ENCODE measurements at regions not wholly inside any gene's neighbourhood (a gene's known extent, or its start where the extent isn't known, plus 50 kb on each side); places are given as distances from the start of the nearest gene placed in this dataset.

DNA sequence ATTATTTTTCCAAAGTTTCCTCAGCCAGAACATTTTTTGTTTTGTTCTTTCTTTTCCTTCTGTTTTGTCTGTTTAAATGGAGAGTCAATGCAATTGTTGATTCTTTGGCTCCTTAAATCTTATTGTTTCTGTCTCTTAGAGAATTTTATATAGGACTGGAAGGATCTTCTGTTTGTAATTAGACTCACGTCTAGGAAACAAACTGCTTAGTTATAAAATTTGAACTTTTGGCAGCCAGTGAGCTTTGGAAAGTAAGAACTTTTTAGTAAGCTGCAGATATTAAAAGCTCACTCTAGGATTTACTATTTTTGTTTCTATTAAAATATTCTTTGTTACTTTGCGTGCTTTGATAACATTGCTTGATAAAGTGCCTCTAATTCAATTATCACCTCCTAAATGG, 109.8 kb upstream of the HNRNPU start:
- no peak for DNase-seq (ENCODE audit: low read depth, low spot score)

DNA sequence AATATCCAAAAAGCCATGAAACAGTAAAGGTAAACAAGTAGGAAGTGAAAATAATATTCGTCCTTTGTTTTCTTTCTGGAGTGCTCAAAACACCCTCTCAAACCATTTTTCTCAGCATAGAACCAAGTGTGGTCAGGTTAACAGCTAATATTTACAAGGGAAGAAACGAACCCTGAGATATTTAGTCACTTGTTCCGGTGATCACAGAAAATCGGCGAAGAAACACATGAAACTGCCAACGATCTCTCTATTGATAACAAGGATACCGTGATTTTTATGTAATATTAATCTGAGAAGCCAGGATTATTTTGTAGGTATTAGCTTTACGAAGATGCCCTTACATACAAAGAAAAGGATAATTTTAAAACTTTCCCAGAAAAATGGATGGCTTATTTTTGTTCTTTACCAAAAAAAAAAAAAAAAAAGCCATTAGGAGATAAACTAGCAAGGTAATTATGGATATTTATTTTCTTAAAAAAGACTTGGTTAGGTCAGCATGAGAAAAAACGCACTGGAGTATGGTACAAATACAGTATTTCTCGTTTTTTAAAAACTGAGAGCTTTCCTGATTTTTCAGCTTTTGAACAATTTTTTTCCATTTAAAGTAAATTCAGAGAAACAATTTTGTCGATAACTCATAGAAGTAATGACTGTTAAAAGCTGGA, 107.3 kb upstream of the HNRNPU start:
- no peak for DNase-seq (ENCODE audit: low read depth, low spot score)

DNA sequence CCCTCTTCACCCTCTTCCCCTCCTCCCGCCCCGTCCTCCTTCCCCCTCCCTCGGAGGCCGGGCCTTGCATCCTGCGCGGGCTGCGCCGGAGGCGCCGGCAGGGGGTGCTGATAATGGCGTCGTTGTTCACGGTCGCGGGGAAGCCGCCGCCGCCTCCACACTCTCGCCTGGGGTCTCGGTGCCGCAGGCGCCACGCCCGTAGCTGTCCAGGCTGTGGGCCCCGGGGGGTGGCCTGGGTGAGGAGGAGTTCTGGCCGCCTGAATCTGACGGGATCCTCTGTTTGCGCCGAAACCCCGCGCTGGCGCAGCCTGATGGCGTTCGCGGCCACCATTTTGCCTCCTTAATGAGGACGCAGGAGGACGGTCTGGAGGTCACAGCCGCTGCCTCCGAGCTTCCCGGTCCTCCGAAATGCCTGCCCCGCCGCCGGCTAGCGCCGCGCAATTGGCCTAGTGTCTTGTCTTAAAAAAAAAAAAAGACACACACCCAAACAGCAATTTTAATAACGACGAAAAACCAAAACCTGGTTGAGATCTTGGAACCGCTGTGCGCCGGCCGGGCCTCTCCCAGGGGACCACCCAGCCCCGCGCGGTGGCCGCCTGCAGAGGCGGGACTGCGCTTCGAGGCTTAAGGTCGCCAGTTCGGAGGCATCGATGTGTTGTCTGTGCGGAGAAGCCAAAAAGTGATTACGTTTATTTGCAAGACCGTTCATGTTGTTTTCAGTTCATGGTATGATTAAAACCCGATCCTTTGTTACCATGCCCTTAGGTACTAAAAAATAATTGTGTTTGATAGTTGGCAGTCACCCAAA, 106.6 kb upstream of the HNRNPU start:
- peak; percentile 92 for DNase-seq (ENCODE audit: low read depth, low spot score)

DNA sequence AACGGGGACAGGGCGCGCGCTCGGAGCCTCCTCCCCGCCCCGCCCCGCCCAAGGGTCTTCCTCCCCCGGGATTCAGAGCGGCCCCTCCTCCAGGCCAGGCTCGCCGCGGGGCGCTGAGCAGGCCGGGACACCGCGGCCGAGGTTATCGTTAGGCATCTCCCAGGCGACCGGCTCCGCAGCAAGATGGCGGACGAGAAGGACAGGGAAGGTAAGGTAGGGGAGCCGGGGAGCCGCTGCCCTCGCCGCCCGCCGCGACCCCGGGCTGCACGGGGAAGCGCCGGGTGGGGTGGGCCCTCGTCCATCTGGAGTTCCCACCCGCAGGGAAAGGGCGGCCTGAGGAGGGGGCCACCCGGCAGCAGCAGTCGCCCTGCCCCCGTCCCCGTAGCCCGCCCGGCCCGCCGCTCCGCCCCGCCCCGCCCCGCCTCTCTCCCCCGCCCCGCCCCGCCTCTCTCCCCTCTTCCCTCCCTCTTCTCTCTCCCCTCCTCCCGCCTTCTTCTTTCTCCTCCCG, 105.9 kb upstream of the HNRNPU start:
- peak; percentile 41 for DNase-seq (ENCODE audit: low read depth, low spot score)

DNA sequence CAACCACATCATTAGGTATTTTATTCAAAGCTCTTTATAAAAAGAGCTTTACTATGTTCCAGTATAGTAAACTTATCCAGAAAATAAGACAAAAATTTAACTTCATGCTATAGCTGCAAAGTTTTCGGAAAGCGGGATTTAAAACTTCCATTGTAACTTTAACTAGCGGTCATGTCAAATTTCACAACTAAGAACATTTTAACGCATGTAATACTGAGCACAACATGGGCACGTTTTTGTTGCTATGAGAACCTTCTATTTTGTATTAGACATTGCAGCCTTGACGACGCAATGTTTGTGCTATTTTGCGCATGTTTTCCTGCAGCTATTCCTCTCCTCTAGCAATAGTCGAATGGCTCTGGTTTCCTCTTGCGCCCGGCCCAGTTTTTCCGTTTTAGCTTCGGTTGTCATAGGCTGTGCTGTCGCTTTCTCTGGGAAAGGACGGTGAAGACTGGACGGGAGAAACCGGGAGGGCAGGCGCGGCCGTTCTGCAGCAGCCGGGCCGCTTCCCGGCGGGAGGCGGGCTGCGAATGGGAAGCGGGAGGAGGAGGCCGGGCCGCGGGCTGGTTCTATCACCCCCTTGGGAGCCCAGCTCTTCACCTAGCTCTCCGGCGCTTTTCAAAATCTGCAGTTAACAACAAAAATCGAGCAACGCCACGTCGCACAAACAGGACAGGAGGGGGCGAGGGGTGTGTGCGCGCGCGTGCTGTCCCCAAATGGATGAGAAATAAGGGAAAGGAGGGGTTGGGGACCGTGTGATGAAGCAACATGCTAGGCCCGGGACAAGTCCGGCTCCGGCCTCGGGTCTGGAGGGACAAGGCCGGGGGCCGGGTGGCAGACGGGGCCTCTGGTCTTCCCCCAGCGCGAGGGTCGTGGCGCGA, 105.3 kb upstream of the HNRNPU start:
- peak; percentile 17 for DNase-seq (ENCODE audit: low read depth, low spot score)

DNA sequence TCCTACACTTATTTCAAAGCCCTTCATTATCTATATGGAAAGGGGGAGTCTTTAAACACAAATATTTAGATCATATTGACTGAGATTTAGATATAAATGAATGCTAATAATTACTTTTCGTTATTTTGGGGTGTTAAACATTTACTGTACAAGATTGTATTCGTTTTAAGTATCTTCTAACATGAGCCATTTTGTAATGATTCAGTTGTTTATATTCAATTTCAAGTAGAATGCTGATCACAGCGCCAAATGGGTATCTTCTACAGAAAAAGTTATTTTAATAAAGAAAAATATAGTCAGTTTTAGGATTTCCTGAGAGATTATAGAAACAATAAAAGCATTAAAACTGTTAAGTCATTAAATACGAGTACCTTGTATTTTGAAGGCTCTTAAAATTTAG, 104.5 kb upstream of the HNRNPU start:
- DNase-seq (ENCODE audit: low read depth, low spot score), result no peak

DNA sequence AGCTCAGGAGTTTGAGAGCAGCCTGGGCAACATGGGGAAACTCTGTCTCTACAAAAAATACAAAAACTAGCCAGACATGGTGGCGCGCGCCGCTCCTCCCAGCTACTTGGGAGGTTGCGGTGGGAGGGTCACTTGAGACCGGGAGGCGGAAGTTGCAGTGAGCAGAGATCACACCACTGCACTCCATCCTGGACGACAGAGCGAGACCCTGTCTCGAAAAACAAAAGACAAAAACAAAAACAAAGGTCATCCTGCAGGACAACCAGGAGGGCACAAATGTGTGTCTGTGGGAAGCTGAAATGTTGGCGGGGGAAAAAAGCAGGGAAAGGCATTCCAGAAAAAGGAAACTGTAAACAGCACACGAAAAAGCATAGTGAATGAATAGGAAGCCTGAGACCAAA, 104.1 kb upstream of the HNRNPU start:
- DNase-seq (ENCODE audit: low read depth, low spot score), result no peak

DNA sequence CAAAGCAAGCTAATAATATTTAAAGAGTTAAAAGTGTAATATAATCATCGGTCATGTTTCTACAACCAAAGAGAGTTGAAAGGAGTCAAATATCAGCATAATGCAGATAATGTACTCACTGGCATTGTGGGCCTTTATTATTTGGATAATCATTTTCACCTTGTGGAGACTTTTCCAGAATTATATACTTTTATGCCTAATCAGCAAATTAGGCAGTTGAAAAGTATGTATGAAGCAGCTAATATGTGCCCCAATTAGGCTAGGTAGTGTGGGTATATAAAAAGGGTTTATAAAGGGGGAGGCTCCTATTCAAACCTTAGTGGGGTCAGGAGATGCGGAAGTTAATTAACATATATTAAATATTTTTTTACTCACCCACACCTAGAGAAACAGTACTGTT, 102.8 kb upstream of the HNRNPU start:
- DNase-seq (ENCODE audit: low read depth, low spot score), result no peak

DNA sequence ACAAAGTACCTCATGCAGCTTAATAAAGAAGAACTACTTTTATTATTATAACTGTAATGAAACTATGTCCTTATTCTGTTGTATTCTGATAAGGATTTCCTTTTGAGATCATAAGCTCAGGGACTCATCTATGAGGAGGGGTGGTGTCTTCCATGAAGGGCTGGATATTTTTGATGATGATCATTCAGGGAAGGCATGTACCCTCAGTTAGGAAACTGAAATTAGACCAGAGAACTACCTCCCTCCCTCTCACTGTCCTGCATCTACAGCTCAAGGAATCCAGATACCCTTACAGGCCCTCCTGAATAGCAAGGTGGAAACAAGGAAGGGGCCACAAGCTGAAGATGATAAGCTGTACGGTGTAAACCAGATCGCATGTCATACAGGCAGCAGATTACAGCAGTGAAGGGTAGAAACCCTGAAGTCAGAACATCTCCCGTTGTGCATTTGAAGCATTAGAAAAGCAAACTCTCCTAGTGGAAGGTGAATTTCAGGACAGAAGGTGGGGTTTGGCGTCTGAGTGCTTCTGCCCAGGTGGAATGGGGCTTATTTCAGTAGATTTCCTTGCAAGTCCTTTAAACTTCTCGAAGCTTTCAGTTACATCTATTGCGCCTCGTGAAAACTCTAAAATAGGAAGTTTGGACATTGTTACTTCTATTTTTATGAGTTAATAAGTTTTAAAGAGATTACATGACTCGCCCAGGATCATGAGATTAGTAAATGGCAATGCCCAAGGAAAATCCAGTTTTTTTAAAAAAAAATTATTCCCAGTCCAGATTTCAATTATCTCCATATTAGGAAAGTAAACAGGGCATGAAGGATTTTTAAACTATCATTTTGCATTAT, 101.1 kb upstream of the HNRNPU start:
- DNase-seq (ENCODE audit: low read depth, low spot score), result no peak

DNA sequence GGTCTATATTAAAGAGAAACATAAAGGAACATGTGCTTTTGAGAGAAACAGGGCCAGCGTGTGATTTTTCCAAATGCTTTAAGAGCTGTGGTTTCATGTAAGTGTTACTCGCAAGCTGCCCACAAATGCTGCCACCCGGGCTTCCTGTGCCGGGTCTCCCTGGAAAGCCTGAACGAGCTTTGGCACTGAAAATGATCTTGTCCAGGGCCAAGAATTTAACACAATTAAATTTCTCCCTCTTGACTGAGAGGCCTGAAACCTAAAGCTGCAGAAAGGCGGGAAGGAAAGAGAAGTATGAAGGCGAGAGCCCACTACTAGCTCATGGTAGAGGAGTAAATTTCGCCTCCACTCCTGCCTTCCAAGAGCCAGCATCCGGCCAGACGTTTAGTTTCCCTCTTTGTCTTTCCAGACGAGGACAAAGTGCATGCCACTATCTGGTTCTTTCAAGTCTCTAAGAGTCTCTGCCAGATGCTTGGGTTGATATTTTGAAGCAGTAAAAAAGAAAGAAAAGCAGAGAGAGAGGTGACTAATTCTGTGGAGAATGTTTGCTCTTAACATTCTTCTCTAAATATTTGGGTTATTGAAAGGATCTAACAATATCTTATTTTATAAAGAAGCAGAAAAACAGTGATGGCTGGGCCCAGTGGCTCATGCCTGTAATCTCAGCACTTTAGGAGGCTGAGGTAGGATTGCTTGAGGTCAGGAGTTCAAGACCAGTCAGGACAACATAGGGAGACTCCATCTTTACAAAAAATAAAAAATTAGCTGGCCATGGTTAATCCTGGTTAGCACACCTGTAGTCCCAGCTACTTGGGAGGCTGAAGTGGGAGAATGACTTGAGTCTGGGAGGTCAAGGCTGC, 100.0 kb upstream of the HNRNPU start:
- DNase-seq (ENCODE audit: low read depth, low spot score), result no peak

DNA sequence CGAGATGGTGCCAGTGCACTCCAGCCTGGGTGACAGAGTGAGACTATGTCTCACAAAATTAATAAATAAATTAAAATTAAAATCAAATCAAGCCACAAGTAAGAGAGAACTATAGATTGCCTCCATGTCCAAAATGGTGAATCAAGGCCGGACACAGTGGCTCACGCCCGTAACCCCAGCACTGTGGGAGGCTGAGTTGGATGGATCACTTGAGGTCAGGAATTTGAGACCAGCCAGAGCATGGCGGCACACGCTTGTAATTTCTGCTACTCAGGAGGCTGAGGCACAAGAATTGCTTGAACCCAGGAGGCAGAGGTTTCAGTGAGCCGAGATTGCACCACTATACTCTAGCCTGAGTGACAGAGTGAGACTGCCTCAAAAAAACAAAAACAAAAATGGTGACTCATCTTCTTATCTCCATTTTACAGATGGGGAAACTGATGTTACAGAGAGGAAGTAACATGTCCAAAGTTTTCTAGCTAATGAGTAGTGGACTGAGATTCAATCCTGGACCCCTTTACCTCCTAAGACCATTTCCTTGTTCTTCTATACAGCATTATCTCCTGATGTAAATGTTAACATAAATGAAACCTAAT, 99.0 kb upstream of the HNRNPU start:
- DNase-seq (ENCODE audit: low read depth, low spot score), result no peak

DNA sequence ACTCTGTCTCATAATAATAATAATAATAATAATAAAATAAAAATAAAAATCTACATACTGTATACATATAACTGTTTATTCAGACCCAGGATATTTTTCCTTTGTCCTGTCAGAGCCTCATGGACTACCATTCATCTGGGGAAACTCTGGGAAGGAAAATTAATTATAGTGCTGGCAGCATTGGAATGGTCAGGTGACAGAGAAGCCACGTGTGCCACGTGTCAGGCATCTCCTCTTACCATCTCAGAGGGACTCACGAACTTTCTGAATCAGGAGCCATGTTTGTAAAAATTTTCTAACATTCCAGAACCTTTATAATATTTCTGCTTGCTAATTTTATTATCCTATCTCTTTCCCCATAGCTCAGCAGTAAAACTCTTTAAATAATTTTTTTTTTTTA, 97.8 kb upstream of the HNRNPU start:
- no peak for DNase-seq (ENCODE audit: low read depth, low spot score)

DNA sequence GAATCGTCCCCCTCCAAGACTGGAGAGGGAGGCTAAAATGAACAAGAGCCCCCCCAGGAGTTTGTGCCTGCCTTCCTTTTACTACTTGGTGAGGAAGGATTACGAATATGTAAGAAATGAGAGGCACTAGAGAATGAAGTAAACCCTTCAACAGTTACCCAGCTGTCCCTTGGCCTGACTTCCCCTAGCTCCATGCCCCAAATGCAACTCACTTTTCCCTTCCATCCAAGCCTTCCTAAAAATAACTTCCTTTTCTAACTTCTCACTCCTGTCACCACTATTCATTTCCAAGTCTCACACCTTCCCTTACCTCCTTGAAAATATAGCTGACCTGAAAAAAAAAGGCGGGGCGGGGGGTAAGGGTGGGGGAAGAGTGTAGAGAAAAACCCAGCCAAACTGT, 96.6 kb upstream of the HNRNPU start:
- DNase-seq (ENCODE audit: low read depth, low spot score), result no peak

DNA sequence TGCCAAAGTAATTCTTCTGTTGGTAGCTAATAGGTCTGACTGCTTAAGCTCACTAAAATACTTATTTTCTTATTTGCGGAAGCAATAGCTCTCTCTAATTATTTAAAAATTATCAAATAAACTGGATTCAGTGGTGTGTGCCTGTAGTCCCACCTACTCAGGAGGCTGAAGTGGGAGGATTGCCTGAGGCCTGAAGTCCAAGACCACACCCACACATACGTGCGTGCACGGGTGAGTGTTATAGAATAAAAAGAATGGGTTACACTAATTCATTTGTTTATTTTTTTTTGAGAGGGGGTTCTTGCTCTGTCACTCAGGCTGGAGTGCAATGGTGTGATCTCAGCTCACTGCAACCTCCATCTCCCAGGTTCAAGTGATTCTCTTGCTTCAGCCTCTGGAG, 94.2 kb upstream of the HNRNPU start:
- DNase-seq (ENCODE audit: low read depth, low spot score), result no peak

DNA sequence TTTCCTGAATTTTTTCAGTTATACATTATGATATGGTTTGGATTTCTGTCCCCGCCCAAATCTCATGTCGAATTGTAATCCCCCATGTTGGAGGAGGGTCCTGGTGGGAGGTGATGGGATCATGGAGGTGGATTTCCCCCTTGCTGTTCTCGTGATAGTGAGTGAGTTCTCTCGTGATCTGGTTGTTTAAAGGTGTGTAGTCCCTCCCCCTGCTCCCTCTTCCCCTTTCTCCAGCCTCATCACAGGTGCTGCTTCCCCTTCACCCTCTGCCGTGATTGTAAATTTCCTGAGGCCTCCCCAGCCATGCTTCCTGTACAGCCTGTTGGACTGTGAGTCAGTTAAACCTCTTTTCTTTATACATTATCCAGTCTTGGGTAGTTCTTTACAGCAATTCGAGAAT, 93.2 kb upstream of the HNRNPU start:
- no peak for DNase-seq (ENCODE audit: low read depth, low spot score)

DNA sequence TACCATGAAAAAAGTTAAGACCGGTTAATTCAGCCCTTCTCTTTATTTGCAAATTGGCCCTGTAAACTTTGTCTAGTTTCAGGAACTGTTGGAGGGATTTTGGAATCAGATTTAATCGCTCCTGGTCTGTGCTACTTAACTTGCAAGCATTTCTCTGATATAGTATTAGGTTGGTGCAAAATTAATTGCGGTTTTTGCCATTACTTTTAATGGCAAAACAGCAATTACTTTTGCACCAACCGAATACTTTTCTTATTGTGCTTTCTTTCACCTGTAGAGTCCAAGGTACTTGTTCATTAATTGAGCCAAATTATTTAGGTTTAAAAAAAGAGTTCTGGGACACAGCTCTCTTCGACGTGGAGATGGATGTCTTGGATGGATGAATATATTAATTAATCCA, 92.8 kb upstream of the HNRNPU start:
- DNase-seq (ENCODE audit: low read depth, low spot score), result no peak

DNA sequence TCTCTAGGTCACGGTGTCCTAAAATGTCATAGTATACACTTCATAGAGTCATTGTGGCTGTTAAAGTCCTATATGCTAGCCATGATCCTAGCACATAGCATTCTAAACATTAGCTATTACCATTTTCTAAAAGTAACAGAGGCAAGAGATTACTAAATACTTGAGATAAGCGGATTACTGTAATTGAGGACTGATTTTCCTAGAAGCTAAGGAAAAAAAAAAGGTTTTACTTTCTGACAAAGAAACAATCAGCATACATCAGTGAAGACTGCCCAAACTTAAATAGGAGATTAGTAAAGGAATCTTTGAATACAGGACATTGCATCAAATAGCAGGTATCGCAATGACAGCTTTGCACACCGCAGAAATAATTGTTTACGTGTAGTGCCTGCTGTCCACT, 91.3 kb upstream of the HNRNPU start:
- no peak for DNase-seq (ENCODE audit: low read depth, low spot score)

DNA sequence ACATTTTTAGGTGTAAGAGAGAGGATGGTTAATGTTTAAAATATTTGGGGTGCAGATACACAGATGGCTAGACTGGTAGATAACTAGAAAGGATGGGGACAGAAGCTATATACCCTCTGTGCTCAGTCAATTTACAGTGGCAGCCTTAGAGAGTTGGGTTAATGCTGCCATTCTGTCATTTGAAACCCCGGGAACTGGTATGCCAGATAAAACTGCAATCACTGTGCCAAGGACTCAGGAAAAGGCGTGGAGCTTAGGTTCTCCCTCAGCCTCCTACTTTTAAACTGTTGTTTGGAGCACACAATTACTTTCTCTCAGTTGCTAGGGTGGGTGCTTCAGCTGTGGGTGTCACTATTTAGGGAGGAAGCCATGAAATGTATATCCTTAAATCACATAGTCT, 90.0 kb upstream of the HNRNPU start:
- no peak for DNase-seq (ENCODE audit: low read depth, low spot score)

DNA sequence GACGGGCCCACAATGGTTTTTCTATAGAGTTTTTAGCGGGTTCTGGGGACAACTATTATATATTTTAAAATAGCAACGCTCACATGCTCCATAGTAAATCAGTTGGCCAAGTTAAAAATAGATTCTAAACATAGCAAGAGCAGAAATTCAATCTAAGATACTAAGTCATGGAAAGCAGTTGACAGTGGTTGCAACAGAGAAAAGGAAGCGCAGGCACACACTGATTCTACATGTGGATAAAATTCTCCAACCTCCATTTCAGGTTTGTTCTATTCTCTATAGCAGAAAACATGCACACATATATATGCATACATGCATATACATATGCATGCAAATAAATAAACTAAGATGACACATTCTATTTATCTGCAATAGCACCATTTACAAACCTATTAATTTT, 89.6 kb upstream of the HNRNPU start:
- DNase-seq (ENCODE audit: low read depth, low spot score), result no peak

DNA sequence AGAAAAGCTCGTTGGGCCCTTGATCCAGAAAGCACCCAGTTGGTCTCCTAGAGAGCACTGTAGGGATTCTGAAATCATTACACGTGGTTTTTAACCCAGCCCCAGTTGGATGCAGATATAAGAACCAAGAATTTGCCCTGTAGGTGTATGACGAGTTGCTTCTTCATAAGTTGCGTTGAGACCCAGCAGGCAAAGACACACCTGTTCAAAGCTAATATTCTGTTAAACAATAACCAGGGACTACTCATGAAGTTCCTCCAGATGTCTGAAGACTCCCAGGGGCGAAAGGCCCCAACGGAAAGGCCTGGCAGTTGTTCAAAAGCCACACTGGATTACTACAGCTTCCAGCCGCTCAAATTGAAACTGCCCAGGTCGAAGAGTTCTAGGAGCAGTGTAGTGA, 88.6 kb upstream of the HNRNPU start:
- no peak for DNase-seq (ENCODE audit: low read depth, low spot score)
